Omental fat pad (tissue), 3 donors: ENCODE measurements at regions not wholly inside any gene's neighbourhood (a gene's known extent, or its start where the extent isn't known, plus 50 kb on each side); places are given as distances from the start of the nearest gene placed in this dataset.

Source experiments
- ATAC-seq: fragments of 150-250 bp; one replicate; pipeline ENCODE4 v1.9.1; 2016; ENCODE audit warnings: mild to moderate bottlenecking, moderate library complexity; ENCODE audit not compliant: low FRiP score
- DNase-seq: peaks from one replicate; pipeline ENCODE4 v3.0.0-alpha.2; 2019; ENCODE audit warnings: low spot score
- TF ChIP-seq, protein P1 (sequence below), 3 donors: fragments of 450-650 bp; IDR thresholded peaks; one replicate each; pipeline ENCODE4 v1.5.1; 2016 to 2017; ENCODE audit warnings: antibody characterized with exemption in 3 of 3, mild to moderate bottlenecking in 3 of 3, moderate library complexity in 2 of 3

DNA sequence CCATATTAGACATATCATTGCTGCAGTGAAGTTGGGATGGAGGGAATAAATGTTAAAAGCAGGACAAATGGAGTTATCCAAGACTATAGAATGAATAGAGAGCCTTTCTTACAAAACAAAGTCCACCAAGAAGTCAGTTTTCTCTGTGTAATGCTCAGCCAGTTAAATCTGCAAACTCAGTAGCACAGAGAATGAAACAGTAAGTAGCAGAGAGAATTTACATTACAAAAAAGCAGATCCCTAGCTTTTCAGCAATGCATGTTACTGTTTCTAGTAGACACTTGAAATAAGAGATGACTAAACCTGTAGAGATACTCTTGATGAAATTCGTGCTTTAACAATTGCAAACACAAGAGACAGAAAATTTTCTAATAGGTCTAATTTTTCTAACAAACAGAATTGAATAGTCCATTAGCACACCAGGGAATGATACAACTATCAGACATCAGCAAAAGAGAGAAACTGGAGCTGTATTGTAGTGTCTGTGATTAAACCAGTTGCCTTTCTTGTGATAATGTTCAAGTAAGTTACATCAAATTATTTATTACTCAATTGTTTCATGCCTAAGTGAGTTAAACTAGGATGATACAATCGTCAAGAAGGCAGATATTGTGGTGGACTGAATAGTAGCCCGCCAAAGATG, 322.2 kb upstream of the DDX18 start:
- TF ChIP-seq, protein P1, sequence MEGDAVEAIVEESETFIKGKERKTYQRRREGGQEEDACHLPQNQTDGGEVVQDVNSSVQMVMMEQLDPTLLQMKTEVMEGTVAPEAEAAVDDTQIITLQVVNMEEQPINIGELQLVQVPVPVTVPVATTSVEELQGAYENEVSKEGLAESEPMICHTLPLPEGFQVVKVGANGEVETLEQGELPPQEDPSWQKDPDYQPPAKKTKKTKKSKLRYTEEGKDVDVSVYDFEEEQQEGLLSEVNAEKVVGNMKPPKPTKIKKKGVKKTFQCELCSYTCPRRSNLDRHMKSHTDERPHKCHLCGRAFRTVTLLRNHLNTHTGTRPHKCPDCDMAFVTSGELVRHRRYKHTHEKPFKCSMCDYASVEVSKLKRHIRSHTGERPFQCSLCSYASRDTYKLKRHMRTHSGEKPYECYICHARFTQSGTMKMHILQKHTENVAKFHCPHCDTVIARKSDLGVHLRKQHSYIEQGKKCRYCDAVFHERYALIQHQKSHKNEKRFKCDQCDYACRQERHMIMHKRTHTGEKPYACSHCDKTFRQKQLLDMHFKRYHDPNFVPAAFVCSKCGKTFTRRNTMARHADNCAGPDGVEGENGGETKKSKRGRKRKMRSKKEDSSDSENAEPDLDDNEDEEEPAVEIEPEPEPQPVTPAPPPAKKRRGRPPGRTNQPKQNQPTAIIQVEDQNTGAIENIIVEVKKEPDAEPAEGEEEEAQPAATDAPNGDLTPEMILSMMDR (IDR thresholded peaks at IDR 0.05), result no peak
- ATAC-seq (no peak), DNase-seq (no peak)

DNA sequence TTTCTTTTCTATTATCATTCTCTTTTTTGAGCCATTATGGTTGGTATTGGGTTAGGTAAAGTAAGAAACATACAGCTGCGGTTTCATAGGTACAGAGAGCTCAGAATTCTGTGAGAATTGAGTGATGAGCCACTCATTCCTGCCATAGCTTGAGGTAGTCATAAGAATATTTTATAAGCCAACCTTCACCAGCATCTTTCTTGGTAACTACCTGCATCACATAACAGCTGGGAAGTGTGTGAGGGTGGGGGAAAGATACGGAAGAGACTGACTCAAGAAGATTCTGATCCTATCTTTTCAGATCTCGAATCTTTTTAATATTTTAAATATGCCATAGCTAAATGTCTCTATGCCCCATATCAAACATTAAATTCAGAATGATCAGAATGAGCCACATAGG, 313.8 kb upstream of the DDX18 start:
- no peak for DNase-seq
- ATAC-seq, result no peak
- TF ChIP-seq, protein P1 (IDR thresholded peaks at IDR 0.05), result no peak

DNA sequence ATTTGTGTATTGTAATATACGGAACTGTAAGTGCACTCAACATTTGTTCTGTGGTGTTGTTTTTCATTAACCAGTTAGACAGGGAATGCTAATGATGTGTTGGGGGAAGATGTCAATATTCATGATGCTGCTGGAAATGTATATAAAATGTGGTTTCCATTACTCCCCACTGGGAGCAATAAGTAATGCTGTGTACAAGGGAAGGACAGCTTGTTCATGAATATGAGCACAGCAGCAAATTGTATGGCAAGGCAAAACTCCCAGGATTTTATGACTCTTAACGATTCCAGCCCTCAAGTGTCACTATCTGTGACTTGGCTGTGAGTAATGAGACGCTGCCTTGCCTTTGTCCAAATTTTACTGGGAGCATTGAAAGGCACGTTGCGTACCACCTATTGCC, 312.4 kb upstream of the DDX18 start:
- TF ChIP-seq, protein P1 (IDR thresholded peaks at IDR 0.05), result no peak
- DNase-seq (no peak), ATAC-seq (no peak)

DNA sequence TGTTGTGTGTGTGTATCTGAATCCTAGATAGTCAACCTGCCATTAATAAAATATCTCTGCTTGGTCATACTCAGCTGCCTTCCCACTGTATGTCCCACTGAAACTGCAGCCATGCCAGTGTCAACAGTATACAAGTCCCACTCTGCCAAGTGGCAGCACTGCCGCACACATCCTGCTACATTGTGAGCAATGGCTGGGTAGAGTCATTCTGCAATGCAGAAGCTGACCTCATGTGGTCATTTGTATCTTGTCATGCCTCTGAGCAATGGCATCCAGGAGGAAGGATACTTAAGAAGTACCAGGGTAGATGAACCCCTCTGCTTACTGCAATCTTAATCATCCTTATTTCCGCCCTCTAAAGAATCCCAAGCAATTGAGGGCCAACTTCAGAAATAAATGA, 302.2 kb upstream of the DDX18 start:
- DNase-seq, result no peak
- TF ChIP-seq, protein P1 (IDR thresholded peaks at IDR 0.05), result no peak
- no peak for ATAC-seq

DNA sequence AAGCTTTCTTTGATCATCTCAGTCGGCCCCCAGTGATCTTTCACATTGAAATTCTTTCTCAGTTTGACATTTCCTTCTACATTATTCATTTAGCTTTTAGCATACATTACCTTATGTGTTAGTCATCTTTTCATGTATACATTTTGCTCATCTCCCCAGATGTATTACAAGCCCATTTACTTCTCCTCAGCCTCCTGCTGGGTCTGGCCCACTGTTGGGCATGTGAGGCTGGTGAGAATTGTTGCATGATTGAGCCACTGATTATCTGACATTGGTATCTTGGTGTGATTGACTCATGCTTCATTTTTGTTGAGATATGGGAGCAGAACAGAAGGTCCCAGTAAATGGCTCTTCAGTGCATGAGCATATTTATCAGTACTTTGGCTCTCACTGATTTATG, 300.1 kb upstream of the DDX18 start:
- TF ChIP-seq, protein P1 (IDR thresholded peaks at IDR 0.05), result no peak
- DNase-seq (no peak), ATAC-seq (no peak)

DNA sequence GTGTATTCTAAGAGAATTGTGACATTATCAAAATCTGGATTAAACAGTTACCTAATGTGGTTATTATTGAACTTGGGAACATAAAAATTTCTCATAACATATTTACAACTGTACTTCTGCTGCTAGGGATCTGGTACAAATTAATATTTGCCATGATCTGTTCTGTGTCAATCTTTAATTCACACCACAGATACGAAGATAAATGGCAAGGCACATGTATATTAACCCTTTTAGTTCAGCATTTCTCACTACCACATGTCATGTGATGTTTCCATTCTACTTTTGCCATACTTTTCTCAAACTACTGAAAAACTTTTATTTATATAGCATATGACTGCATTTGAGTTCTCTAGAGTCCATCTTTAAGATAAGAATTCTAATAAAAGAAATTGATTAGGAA, 295.3 kb upstream of the DDX18 start:
- TF ChIP-seq, protein P1 (IDR thresholded peaks at IDR 0.05), result no peak
- DNase-seq, result no peak
- ATAC-seq, result no peak

DNA sequence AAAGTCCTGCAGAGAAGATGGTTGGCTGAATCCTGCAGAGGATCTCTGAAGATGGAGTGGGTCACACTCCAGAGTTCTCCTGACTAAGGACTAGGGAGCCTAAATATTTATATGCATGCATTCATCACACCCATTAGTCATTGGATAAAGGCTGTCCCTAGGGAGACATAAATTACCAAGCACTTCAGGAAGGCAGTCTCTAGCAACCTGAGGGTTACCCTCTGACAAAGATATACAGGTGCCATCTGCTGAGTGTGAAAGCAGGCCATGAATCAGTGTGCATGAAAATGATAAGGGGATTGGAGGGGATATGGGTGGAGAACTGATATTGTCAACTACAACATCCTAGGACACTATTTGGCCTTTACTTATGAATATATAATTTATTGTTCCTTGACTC, 294.8 kb upstream of the DDX18 start:
- DNase-seq, result no peak
- no peak for ATAC-seq
- TF ChIP-seq, protein P1 (IDR thresholded peaks at IDR 0.05), result no peak
